ENCODE measurements at regions not wholly inside any gene's neighbourhood (a gene's known extent, or its start where the extent isn't known, plus 50 kb on each side); places are given as distances from the start of the nearest gene placed in this dataset.

- H3K27me3 ChIP-seq (replicated peaks; ENCODE audit: insufficient read depth, low read depth, low read length, poor library complexity) = no peaks in the 10 kb centered on the region
- no TSS peak for BruUV-seq (replicated peaks)
- no peak overlapping the region for H3K4me3 ChIP-seq (ENCODE audit: low read depth, low read length, poor library complexity, severe bottlenecking)
- no peaks in the 10 kb centered on the region for H3K4me1 ChIP-seq (ENCODE audit: insufficient read depth, low read length, poor library complexity, severe bottlenecking)
- no peak for TF ChIP-seq CTCF (conservative IDR thresholded peaks at IDR 0.05; ENCODE audit: low read depth, low read length)
- no peak for TF ChIP-seq EZH2 (IDR thresholded peaks at IDR 0.05; ENCODE audit: borderline replicate concordance, low read depth, low read length, poor library complexity, severe bottlenecking)
- no peak for DNase-seq (ENCODE audit: low spot score)
- H3K27ac ChIP-seq (ENCODE audit: low read depth, low read length, poor library complexity, severe bottlenecking) = no peak overlapping the region
- no peaks in the 10 kb centered on the region for H3K9me3 ChIP-seq (ENCODE audit: low read depth, low read length, poor library complexity, severe bottlenecking)
- ChIA-PET CTCF (no interaction called here), POLR2A (ENCODE audit: low non-redundant PET) (no interaction called here)
- H3K36me3 ChIP-seq (ENCODE audit: insufficient read depth, low read length, poor library complexity, severe bottlenecking) = no peaks in the 10 kb centered on the region
- intact Hi-C loops (cut with micrococcal nuclease; ENCODE audit: unreplicated experiment) = no loop called here
Observed at GRCh38 chr4:178192611-178193010, 750.4 kb upstream of the AGA start.

- DNase-seq (ENCODE audit: low spot score) = no peak
Observed at GRCh38 chr4:178196751-178197374, 754.6 kb upstream of the AGA start.

GRCh38 chr4:178198691-178199090 is 756.5 kb upstream of the AGA start:
- no peak for TF ChIP-seq EZH2 (IDR thresholded peaks at IDR 0.05; ENCODE audit: borderline replicate concordance, low read depth, low read length, poor library complexity, severe bottlenecking)
- TF ChIP-seq CTCF (conservative IDR thresholded peaks at IDR 0.05; ENCODE audit: low read depth, low read length) = no peak
- Histone ChIP-seq H3K36me3 (ENCODE audit: insufficient read depth, low read length, poor library complexity, severe bottlenecking) (no peaks in the 10 kb centered on the region), H3K27ac (ENCODE audit: low read depth, low read length, poor library complexity, severe bottlenecking) (no peak overlapping the region), H3K4me1 (ENCODE audit: insufficient read depth, low read length, poor library complexity, severe bottlenecking) (no peaks in the 10 kb centered on the region), H3K4me3 (ENCODE audit: low read depth, low read length, poor library complexity, severe bottlenecking) (no peak overlapping the region), H3K9me3 (ENCODE audit: low read depth, low read length, poor library complexity, severe bottlenecking) (no peaks in the 10 kb centered on the region), H3K27me3 (replicated peaks; ENCODE audit: insufficient read depth, low read depth, low read length, poor library complexity) (no peaks in the 10 kb centered on the region)
- ChIA-PET CTCF (no interaction called here), POLR2A (ENCODE audit: low non-redundant PET) (no interaction called here)
- intact Hi-C loops (cut with micrococcal nuclease; ENCODE audit: unreplicated experiment) = no loop called here
- BruUV-seq (replicated peaks) = no TSS peak
- no peak for DNase-seq (ENCODE audit: low spot score)

More at GRCh38 chr4:178196751-178197374, 754.6 kb upstream of the AGA start:
- Histone ChIP-seq H3K4me3 (ENCODE audit: low read depth, low read length, poor library complexity, severe bottlenecking) (no peak overlapping the region), H3K27ac (ENCODE audit: low read depth, low read length, poor library complexity, severe bottlenecking) (no peak overlapping the region), H3K27me3 (replicated peaks; ENCODE audit: insufficient read depth, low read depth, low read length, poor library complexity) (no peaks in the 10 kb centered on the region), H3K9me3 (ENCODE audit: low read depth, low read length, poor library complexity, severe bottlenecking) (no peaks in the 10 kb centered on the region), H3K36me3 (ENCODE audit: insufficient read depth, low read length, poor library complexity, severe bottlenecking) (no peaks in the 10 kb centered on the region), H3K4me1 (ENCODE audit: insufficient read depth, low read length, poor library complexity, severe bottlenecking) (no peaks in the 10 kb centered on the region)
- TF ChIP-seq EZH2 (IDR thresholded peaks at IDR 0.05; ENCODE audit: borderline replicate concordance, low read depth, low read length, poor library complexity, severe bottlenecking) (no peak), CTCF (conservative IDR thresholded peaks at IDR 0.05; ENCODE audit: low read depth, low read length) (no peak)
- POLR2A ChIA-PET (ENCODE audit: low non-redundant PET) = no interaction called here
- intact Hi-C loops (cut with micrococcal nuclease; ENCODE audit: unreplicated experiment) = no loop called here
- CTCF ChIA-PET = no interaction called here
- BruUV-seq (replicated peaks) = no TSS peak
